Stimulated activated effector memory CD8-positive, alpha-beta T cell treated with anti-CD3 and anti-CD28 coated beads, Interleukin-12 subunit alpha, Interleukin-12 subunit beta, amount 100 ng/mL, for 72 hours (primary cell): ENCODE measurements at regions not wholly inside any gene's neighbourhood (a gene's known extent, or its start where the extent isn't known, plus 50 kb on each side); places are given as distances from the start of the nearest gene placed in this dataset.

ENCODE experiments used
- ATAC-seq: fragments of 150-1000 bp; cut with Tn5 transposase; 2 replicates; pipeline ENCODE4 v1.10.0; 2021
- DNase-seq, 2 donors: peaks; one replicate each; pipeline ENCODE4 v3.0.0; 2021 to 2022; ENCODE audit warnings: low spot score in 2 of 2
- H3K27ac Mint-ChIP-seq: one replicate; pipeline ENCODE4 v1.8.0; 2022; ENCODE audit warnings: mild to moderate bottlenecking, mixed read lengths
- H3K36me3 Mint-ChIP-seq: one replicate; pipeline ENCODE4 v1.8.0; 2022; ENCODE audit warnings: mild to moderate bottlenecking, mixed read lengths
- H3K4me1 Mint-ChIP-seq: one replicate; pipeline ENCODE4 v1.8.0; 2022; ENCODE audit warnings: mixed read lengths
- H3K4me3 Mint-ChIP-seq: one replicate; pipeline ENCODE4 v1.8.0; 2022; ENCODE audit warnings: mild to moderate bottlenecking, mixed read lengths
- H3K9me3 Mint-ChIP-seq: one replicate; pipeline ENCODE4 v1.8.0; 2022; ENCODE audit warnings: mixed read lengths

DNA sequence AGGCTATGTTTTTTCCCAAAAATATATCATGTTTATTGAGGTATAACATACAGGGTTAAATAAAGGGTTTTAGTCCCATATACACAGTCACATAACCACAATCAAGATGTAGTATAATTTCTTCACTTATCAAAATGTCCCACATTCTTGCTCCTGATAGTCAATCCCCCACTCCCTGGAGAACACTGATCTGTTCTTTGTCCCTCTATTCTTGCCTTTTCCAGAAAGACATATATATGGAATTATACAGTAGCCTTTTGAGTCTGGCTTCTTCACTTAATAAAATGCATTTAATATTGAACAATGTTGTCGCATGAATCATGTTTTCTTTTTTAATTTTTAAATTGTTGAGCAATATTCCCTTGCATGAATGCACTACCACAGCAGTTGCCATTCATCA lies 1059.7 kb downstream of the TSN start:
- DNase-seq (no peak), ATAC-seq (no peak)
- no peak overlapping the region for H3K27ac Mint-ChIP-seq
- H3K4me3 Mint-ChIP-seq, result no peak overlapping the region
- no peaks in the 10 kb centered on the region for H3K36me3 Mint-ChIP-seq
- H3K9me3 Mint-ChIP-seq, result peaks cover 30% of the 10 kb centered on the region
- no peaks in the 10 kb centered on the region for H3K4me1 Mint-ChIP-seq

DNA sequence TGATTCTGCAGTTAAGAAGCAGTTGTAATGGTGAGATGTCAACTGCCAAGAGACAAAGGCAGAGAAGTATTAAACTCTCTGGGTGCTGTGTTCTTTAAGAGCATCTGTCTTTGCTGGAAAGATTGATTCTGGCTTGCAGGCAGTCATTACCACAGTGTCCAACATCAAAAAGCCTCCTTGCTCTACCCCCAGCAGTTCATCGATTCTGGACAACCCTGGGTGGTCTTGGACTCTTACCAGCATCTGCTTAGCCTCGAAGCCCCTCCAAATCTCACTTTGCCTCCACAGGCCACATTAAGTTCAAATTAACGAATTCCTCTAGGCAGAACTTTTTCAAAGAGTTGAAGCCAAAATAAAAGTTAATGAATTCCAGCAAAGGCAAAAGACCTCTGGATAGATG lies 1061.4 kb downstream of the TSN start:
- DNase-seq (no peak), ATAC-seq (no peak)
- H3K36me3 Mint-ChIP-seq, result no peaks in the 10 kb centered on the region
- H3K9me3 Mint-ChIP-seq, result peaks cover 18% of the 10 kb centered on the region
- H3K4me3 Mint-ChIP-seq, result no peak overlapping the region
- H3K27ac Mint-ChIP-seq, result no peak overlapping the region
- H3K4me1 Mint-ChIP-seq, result no peaks in the 10 kb centered on the region

DNA sequence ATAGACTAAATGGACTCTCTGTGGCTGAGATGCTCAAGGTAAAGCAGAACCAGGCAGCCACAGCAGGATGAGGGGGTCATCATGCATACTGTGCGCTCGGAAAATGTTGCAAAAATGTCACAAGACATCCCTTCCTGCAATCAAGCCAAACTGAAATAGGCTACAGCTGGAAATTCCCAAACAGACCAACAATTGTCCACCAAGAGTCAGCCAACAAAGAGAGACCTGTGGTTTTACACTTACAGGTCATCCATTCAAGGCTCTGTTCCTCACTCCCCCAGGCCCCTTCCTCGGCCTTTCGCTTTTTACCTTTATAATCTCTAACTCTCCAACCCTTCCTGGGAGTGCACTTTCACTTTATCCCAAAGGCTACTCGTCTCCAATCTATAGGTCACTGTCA lies 1066.9 kb downstream of the TSN start:
- Mint-ChIP-seq H3K36me3 (no peaks in the 10 kb centered on the region), H3K4me1 (no peaks in the 10 kb centered on the region), H3K27ac (no peak overlapping the region), H3K4me3 (no peak overlapping the region), H3K9me3 (peaks cover 13% of the 10 kb centered on the region)
- ATAC-seq, result no peak
- DNase-seq, result no peak

DNA sequence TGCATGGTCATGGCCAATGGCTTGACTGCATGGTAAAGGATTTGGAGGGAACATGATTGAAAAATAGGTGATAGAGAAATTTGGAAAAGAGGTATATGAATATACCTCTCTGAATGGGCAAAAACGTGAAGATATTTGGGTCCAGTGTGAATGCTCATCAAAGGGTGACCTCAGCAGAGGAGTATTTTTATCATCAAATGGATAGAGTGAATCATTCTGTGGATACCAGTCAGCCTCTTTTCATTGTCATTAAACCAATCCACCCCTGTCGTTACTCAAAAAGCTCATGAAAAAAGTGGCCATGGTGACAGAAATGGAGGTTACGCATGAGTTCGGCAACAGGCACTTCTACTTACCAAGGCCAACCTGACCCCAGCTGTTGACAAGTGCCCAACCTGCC lies 1074.7 kb downstream of the TSN start:
- no peak for ATAC-seq
- no peak overlapping the region for H3K27ac Mint-ChIP-seq

DNA sequence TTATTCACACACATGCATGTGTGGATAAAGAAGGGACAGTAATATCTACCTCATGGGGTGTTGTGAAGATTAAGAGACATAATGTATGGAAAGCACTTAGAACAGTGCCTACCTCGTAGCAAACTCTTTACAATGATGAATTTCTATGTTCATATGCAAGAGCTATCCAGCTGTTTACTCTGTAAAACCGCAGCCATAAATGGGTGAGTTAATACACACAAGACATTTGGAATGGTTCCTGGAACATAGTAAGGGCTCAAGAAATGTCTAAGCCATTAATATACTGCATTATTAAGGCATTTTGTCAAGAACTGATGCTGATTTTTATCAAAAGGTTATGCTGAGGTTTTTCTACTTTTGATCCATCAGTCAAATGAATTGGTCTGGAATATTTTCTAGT lies 1076.2 kb downstream of the TSN start:
- Mint-ChIP-seq H3K9me3 (peaks cover 17% of the 10 kb centered on the region), H3K27ac (no peak overlapping the region), H3K4me1 (no peaks in the 10 kb centered on the region), H3K36me3 (no peaks in the 10 kb centered on the region), H3K4me3 (no peak overlapping the region)
- ATAC-seq (no peak), DNase-seq (no peak)

More for the DNA sequence above, 1074.7 kb downstream of the TSN start:
- Mint-ChIP-seq H3K4me3 (no peak overlapping the region), H3K4me1 (no peaks in the 10 kb centered on the region), H3K9me3 (peaks cover 17% of the 10 kb centered on the region), H3K36me3 (no peaks in the 10 kb centered on the region)
- no peak for DNase-seq

DNA sequence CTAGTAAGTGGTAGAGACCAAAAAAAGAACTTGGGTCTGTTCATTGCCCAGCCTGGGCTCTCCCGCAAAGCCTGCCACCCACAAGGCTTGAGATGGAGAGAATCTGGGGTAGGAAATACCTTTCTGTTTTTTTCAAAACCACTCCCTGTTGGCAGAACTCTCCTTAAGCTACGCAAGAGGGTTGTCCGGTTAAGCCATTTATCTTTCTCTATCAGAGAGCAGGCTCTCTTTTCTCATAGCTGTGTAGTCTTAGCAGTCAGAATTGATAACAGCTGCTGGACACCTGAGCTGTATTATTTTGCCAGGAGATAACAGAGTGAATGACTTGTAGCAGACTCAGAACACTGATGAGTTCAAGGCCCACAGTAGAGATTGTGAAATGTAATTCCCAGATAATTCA lies 1088.1 kb downstream of the TSN start:
- H3K4me1 Mint-ChIP-seq, result no peaks in the 10 kb centered on the region
- no peaks in the 10 kb centered on the region for H3K36me3 Mint-ChIP-seq
- no peak for DNase-seq
- H3K9me3 Mint-ChIP-seq, result peaks cover 5% of the 10 kb centered on the region
- H3K27ac Mint-ChIP-seq, result no peak overlapping the region
- H3K4me3 Mint-ChIP-seq, result no peak overlapping the region
- ATAC-seq, result no peak

DNA sequence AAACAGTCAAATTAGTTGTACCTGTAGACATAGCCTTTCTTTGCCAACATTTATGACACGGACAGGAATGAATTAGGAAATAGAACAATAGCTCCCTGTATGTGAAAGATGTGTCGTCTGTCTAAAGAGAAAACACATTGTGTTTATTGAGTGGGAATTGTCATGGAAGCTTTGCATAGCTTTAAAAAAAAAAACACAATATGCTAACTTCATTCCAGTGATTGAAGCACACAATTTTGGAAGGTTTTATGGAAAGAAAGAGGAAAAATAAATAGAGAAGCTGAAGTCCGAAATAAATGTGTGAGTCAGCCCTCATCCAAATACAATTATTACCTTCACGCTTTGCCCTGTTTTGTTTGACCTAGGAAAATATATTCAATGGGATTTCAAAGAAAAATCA lies 1095.7 kb downstream of the TSN start:
- no peak for ATAC-seq
- H3K4me1 Mint-ChIP-seq, result no peaks in the 10 kb centered on the region
- no peak for DNase-seq
- H3K9me3 Mint-ChIP-seq, result peaks cover 11% of the 10 kb centered on the region
- no peaks in the 10 kb centered on the region for H3K36me3 Mint-ChIP-seq
- H3K27ac Mint-ChIP-seq, result no peak overlapping the region
- H3K4me3 Mint-ChIP-seq, result no peak overlapping the region

DNA sequence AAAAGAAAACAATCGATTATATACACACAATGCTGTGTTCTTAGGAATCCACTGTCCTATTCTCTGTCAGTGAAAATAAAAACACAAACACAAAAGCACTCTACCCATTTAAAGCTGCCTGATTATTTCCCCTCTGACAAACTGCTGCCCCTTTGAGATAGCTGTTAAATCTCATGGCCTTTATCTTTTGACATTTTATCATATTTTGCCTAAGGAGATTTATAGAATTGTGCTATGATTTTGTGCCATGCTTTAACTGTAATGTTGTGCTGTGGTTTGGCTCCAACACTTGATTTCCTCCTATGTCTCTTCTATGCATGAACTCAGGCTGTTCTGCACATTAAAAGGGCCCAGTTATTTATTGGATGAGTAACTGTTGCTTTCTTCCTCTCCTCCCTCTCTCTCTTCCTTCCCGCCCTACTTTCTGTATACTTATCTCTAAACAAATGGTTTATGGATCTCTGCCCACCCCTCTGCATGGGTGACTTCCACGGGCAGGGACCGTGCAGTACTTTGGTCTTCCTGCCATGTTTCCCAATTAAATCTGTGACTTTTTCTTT lies 1096.6 kb downstream of the TSN start:
- Mint-ChIP-seq H3K4me3 (no peak overlapping the region), H3K9me3 (peaks cover 11% of the 10 kb centered on the region), H3K27ac (no peak overlapping the region), H3K36me3 (no peaks in the 10 kb centered on the region), H3K4me1 (no peaks in the 10 kb centered on the region)
- no peak for DNase-seq
- no peak for ATAC-seq

DNA sequence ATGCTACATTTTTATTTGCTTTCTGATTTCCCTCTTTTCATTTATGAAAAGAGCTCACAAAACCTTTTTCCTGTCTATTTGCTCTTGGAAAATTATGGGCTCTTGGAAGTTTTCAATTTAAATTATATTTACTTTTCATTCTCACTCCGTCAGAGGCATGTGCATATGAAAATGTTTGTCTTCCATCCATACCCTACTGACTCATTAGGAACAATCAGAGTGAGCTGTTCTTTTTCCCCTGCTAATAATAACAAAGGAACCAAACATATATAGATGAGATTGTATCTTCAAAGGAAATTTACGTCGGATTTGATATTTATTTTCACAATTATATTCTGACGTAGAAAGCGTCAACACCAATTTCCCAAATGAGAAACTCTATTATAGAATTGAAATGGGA lies 1101.2 kb downstream of the TSN start:
- DNase-seq (no peak), ATAC-seq (no peak)
- Mint-ChIP-seq H3K4me1 (no peaks in the 10 kb centered on the region), H3K4me3 (no peak overlapping the region), H3K36me3 (no peaks in the 10 kb centered on the region), H3K9me3 (peaks cover 20% of the 10 kb centered on the region), H3K27ac (no peak overlapping the region)

DNA sequence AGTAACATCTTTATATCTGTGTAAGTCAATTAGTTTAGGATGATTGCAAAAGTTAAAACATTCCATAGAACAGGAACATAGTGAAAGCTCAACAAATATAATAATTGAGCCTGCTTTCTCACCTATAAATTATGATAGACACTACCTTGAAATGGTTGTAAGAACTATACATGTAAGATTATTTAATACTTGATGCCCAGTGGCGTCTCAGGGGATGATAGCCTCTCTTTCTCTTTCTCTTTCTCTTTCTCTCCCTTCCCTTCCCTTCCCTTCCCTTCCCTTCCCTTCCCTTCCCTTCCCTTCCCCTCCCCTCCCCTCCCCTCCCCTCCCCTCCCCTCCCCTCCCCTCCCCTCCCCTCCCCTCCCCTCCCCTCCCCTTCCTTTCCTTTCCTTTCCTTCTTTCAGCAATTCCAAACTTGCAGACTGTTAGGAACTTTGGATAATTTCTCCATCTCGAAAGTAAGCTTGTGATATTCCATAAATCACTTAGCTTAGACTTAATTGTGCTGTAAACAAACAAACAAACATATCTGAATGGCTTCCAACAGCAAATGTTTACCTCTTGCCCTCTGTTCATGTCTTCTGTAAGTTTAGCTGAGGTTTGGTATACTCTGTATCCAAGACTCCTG lies 1102.7 kb downstream of the TSN start:
- Mint-ChIP-seq H3K36me3 (no peaks in the 10 kb centered on the region), H3K27ac (no peak overlapping the region), H3K4me1 (no peaks in the 10 kb centered on the region), H3K4me3 (no peak overlapping the region), H3K9me3 (peaks cover 18% of the 10 kb centered on the region)
- DNase-seq (no peak), ATAC-seq (no peak)

DNA sequence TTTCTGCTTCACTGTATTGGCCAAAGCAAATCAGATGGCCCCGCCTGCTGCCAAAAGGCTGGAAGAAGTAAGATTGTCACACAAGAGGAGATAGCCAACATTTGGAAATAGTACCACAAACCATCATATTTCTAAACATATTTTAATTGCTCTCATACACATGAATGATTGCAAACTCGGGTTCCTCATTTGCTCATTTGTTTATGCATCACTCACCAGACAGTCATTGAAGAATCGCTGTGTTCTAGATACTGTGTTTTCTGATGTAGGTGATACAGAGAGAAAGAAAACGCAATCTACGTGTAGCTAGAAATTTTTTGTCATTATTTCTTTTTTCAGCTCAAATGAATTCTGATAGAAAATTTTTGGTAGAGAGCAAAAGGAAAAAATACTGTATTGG lies 1103.4 kb downstream of the TSN start:
- no peak for DNase-seq
- no peak overlapping the region for H3K4me3 Mint-ChIP-seq
- no peaks in the 10 kb centered on the region for H3K36me3 Mint-ChIP-seq
- ATAC-seq, result no peak
- no peaks in the 10 kb centered on the region for H3K4me1 Mint-ChIP-seq
- peaks cover 18% of the 10 kb centered on the region for H3K9me3 Mint-ChIP-seq
- no peak overlapping the region for H3K27ac Mint-ChIP-seq

DNA sequence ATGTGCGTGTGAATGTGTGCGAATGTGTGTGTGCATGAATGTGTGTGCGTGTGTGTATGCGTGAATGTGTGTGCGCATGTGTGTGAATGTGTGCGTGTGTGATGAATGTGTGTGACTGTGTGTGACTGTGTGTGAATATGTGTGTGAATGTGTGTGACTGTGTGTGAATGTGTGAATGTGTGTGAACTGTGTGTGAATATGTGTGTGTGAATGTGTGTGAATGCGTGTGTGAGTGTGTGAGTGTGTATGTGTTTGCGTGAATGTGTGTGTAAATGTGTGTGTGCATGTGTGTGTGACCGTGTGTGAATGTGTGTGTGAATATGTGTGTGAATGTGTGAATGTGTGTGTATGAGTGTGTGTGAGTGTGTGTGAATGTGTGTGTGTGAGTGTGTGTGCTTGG lies 1103.8 kb downstream of the TSN start:
- Mint-ChIP-seq H3K4me3 (no peak overlapping the region), H3K9me3 (peaks cover 18% of the 10 kb centered on the region), H3K4me1 (no peaks in the 10 kb centered on the region), H3K27ac (no peak overlapping the region), H3K36me3 (no peaks in the 10 kb centered on the region)
- no peak for DNase-seq
- ATAC-seq, result no peak

DNA sequence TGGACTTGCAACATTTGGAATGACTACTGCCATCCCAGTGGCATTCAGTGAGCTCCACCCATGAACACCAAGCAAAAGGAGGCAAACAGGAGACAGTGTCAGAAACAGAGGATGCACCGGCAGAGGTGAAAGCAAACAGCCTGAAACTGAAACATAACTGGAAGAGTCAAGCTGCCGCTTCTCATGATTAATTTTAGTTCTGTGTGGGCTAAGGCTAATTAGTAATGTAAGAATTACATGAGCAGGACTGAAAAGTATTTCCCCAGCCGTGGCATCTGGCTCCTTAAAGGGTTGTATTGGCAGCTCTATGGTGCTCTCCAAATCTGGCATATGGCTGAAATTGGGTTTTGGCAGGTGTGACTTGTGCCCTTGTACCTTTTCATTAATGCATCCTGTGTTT lies 1108.1 kb downstream of the TSN start:
- Mint-ChIP-seq H3K36me3 (no peaks in the 10 kb centered on the region), H3K27ac (no peak overlapping the region), H3K4me1 (no peaks in the 10 kb centered on the region), H3K4me3 (no peak overlapping the region), H3K9me3 (peaks cover 25% of the 10 kb centered on the region)
- DNase-seq, result no peak
- no peak for ATAC-seq

DNA sequence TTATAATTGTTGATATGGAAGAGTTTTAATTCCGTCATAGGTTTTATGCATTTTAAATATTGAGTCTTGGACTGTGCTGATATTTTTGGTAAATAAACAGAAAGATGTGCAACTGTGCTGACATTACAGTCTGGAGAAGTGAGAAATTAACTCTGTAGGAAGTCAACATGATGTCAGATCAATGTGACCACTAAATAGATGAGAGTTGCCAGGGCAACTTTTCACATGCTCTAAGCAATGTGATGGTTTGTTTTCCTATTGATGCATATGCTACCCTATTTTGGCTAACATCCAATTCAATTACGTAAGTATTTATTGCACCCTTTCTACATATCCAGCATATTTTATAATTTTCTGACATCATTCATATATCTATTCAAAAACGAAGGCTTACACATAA lies 1109.3 kb downstream of the TSN start:
- H3K36me3 Mint-ChIP-seq, result no peaks in the 10 kb centered on the region
- ATAC-seq, result no peak
- H3K27ac Mint-ChIP-seq, result no peak overlapping the region
- no peaks in the 10 kb centered on the region for H3K4me1 Mint-ChIP-seq
- H3K4me3 Mint-ChIP-seq, result no peak overlapping the region
- no peak for DNase-seq
- peaks cover 19% of the 10 kb centered on the region for H3K9me3 Mint-ChIP-seq

DNA sequence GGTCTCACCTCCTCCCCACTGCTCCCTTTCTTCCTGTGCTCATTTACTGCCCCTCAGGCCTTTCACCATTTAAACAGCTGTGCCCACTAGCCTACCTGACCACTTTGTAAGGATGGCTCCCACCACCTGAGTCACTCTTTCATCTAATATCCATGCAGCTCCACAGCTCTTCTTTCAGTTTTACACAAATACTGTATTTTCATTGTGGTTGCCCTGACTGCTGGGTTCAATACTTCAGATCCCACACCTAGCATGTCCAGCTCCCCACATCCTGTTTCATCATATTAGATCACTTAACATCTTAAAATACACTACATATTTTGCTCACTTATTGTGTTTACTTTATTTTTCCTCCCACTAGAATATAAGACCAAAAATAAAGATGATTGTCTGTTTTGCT lies 1110.6 kb downstream of the TSN start:
- Mint-ChIP-seq H3K36me3 (no peaks in the 10 kb centered on the region), H3K9me3 (peaks cover 19% of the 10 kb centered on the region), H3K4me1 (no peaks in the 10 kb centered on the region), H3K27ac (no peak overlapping the region), H3K4me3 (no peak overlapping the region)
- DNase-seq (no peak), ATAC-seq (no peak)

DNA sequence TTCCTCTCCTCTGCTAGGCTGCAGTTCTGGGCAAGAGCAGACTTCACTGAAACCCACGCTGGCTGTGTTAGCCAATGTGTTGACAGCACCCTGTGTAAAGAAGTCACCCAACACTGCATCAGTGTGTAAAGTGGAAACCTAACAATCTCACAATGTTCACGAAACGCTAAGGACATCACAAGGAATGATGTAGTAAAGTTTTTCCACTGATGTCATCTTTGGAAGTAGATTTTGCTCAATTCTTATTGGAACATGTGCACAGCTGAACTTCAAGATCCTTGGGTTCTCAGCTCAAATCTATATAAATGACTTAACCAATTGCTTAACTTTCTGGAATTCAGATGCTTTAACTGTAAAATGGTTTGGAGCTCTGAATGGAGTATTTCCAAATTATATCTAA lies 1112.5 kb downstream of the TSN start:
- ATAC-seq, result no peak
- H3K4me1 Mint-ChIP-seq, result no peaks in the 10 kb centered on the region

More for the DNA sequence above, 1112.5 kb downstream of the TSN start:
- H3K36me3 Mint-ChIP-seq, result no peaks in the 10 kb centered on the region
- DNase-seq, result no peak
- H3K4me3 Mint-ChIP-seq, result no peak overlapping the region
- H3K9me3 Mint-ChIP-seq, result peaks cover 15% of the 10 kb centered on the region
- H3K27ac Mint-ChIP-seq, result no peak overlapping the region
